ENCODE measurements at regions not wholly inside any gene's neighbourhood (a gene's known extent, or its start where the extent isn't known, plus 50 kb on each side); places are given as distances from the start of the nearest gene placed in this dataset.

DNA sequence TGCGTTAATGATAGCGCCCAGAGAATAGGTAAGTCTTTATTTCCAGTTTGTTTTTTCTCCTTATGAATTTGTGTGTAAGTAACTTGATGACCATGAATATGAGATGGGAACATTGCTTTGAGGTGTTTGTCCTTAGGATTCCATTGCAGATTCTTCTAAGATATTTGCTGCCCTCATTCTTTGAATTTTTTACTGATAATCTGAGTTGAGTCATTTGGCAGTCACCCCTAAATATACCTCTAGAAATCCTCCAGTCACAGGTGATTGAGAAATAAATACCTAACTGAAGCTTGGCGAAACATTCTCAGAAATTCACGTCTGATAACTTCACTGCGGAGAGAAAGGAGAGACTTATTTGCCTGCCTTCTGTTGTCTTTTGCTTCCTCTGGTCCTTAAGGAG, 345.5 kb downstream of the SQOR start:
- intact Hi-C loops (cut with DNase I) = no loop called here
- Histone ChIP-seq H3K9ac (ENCODE audit: low read length in 3 of 3) (no peak overlapping the region), H3K36me3 (ENCODE audit: control insufficient read depth in 2 of 3, insufficient read depth in 3 of 3, low read length in 3 of 3) (no peaks in the 10 kb centered on the region), H3K4me1 (ENCODE audit: control insufficient read depth in 2 of 3, insufficient read depth in 2 of 3, low read depth in 1 of 3, low read length in 3 of 3) (no peaks in the 10 kb centered on the region), H3K27me3 (ENCODE audit: control insufficient read depth, insufficient read depth, low read length) (no peaks in the 10 kb centered on the region), H3K9me3 (ENCODE audit: control insufficient read depth in 2 of 3, insufficient read depth in 1 of 3, low read length in 3 of 3) (no peaks in the 10 kb centered on the region), H3K4me3 (ENCODE audit: low read length in 3 of 3) (no peak overlapping the region), H3K27ac (ENCODE audit: low read depth in 2 of 2, low read length in 2 of 2) (no peak overlapping the region)
- DNase-seq (no peak), FAIRE-seq (no peak)
- TF ChIP-seq, protein P1, sequence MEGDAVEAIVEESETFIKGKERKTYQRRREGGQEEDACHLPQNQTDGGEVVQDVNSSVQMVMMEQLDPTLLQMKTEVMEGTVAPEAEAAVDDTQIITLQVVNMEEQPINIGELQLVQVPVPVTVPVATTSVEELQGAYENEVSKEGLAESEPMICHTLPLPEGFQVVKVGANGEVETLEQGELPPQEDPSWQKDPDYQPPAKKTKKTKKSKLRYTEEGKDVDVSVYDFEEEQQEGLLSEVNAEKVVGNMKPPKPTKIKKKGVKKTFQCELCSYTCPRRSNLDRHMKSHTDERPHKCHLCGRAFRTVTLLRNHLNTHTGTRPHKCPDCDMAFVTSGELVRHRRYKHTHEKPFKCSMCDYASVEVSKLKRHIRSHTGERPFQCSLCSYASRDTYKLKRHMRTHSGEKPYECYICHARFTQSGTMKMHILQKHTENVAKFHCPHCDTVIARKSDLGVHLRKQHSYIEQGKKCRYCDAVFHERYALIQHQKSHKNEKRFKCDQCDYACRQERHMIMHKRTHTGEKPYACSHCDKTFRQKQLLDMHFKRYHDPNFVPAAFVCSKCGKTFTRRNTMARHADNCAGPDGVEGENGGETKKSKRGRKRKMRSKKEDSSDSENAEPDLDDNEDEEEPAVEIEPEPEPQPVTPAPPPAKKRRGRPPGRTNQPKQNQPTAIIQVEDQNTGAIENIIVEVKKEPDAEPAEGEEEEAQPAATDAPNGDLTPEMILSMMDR (IDR thresholded peaks at IDR 0.05; ENCODE audit: borderline replicate concordance, extremely low read depth, insufficient read depth) = no peak

DNA sequence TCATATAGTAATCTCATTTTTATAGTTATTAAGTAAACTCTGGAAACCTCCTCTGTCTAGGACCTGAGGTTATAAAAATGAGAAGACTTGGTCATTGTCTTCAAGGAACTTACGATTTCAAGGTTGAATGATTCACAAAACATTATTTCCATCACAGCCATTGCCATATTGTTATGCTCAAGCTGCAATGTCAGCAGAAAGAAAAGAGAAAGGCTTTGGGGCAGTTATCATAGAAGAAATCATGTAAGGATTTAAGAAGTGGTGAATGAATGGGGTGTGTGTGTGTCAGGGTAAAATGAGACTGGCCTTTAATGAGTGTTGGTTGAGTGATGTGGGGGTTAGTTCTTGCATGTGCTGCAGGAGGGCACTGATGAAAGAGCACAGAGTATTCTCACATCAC, 346.8 kb downstream of the SQOR start:
- Histone ChIP-seq H3K9ac (ENCODE audit: low read length in 3 of 3) (no peak overlapping the region), H3K27ac (ENCODE audit: low read depth in 2 of 2, low read length in 2 of 2) (no peak overlapping the region), H3K4me3 (ENCODE audit: low read length in 3 of 3) (no peak overlapping the region), H3K4me1 (ENCODE audit: control insufficient read depth in 2 of 3, insufficient read depth in 2 of 3, low read depth in 1 of 3, low read length in 3 of 3) (no peaks in the 10 kb centered on the region), H3K27me3 (ENCODE audit: control insufficient read depth, insufficient read depth, low read length) (no peaks in the 10 kb centered on the region), H3K36me3 (ENCODE audit: control insufficient read depth in 2 of 3, insufficient read depth in 3 of 3, low read length in 3 of 3) (no peaks in the 10 kb centered on the region), H3K9me3 (ENCODE audit: control insufficient read depth in 2 of 3, insufficient read depth in 1 of 3, low read length in 3 of 3) (no peaks in the 10 kb centered on the region)
- TF ChIP-seq, protein P1 (IDR thresholded peaks at IDR 0.05; ENCODE audit: borderline replicate concordance, extremely low read depth, insufficient read depth) = no peak
- DNase-seq (no peak), FAIRE-seq (no peak)
- intact Hi-C loops (cut with DNase I) = no loop called here

DNA sequence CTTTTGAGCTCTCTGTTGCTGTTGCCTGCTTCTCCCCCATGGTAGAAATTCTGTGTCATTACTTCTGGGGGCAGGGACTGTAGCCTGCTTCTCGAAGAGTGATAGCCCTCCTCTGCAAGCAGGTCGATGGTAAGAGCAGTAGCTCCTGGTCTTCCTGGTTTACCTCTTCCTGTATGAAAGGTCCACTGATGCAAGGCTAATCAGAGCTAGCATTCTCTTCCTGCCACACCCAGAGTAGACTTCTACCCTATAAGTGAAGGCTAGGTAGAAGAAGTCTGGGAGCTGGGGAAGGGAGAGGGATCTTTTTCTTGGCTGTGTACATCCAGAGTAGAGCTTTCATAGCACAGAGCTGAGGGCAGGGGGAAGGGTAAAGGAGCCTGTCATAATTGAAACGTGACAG, 357.0 kb downstream of the SQOR start:
- Histone ChIP-seq H3K9me3 (ENCODE audit: control insufficient read depth in 2 of 3, insufficient read depth in 1 of 3, low read length in 3 of 3) (peaks cover 0 to 4% (median 0%) of the 10 kb centered on the region in 3 donors), H3K4me3 (ENCODE audit: low read length in 3 of 3) (no peak overlapping the region), H3K27ac (ENCODE audit: low read depth in 2 of 2, low read length in 2 of 2) (no peak overlapping the region), H3K9ac (ENCODE audit: low read length in 3 of 3) (no peak overlapping the region), H3K27me3 (ENCODE audit: control insufficient read depth, insufficient read depth, low read length) (no peaks in the 10 kb centered on the region), H3K36me3 (ENCODE audit: control insufficient read depth in 2 of 3, insufficient read depth in 3 of 3, low read length in 3 of 3) (no peaks in the 10 kb centered on the region), H3K4me1 (ENCODE audit: control insufficient read depth in 2 of 3, insufficient read depth in 2 of 3, low read depth in 1 of 3, low read length in 3 of 3) (no peaks in the 10 kb centered on the region)
- FAIRE-seq = no peak
- TF ChIP-seq, protein P1 (IDR thresholded peaks at IDR 0.05; ENCODE audit: borderline replicate concordance, extremely low read depth, insufficient read depth) = no peak
- intact Hi-C loops (cut with DNase I) = no loop called here
- DNase-seq = no peak

DNA sequence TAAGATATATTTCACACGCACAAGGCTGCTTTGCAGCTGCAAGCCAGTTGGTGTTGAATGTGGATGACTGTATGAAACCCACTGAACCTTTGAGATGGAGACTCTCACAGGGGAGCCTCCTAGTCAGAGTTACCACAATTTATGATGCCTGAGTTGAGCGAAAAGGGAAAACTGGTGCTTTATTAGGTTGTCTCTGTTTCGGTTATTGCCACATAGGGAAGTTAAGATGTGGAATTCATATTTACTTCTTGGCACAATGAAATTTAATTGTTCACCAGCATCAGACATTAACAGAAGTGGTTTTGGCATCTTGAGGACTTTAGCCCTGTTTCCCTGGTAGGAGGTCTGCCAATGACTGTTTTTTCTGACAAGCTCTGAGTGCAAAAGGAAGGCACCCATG, 358.2 kb downstream of the SQOR start:
- Histone ChIP-seq H3K9ac (ENCODE audit: low read length in 3 of 3) (no peak overlapping the region), H3K27me3 (ENCODE audit: control insufficient read depth, insufficient read depth, low read length) (no peaks in the 10 kb centered on the region), H3K27ac (ENCODE audit: low read depth in 2 of 2, low read length in 2 of 2) (no peak overlapping the region), H3K4me1 (ENCODE audit: control insufficient read depth in 2 of 3, insufficient read depth in 2 of 3, low read depth in 1 of 3, low read length in 3 of 3) (no peaks in the 10 kb centered on the region), H3K36me3 (ENCODE audit: control insufficient read depth in 2 of 3, insufficient read depth in 3 of 3, low read length in 3 of 3) (no peaks in the 10 kb centered on the region), H3K4me3 (ENCODE audit: low read length in 3 of 3) (no peak overlapping the region), H3K9me3 (ENCODE audit: control insufficient read depth in 2 of 3, insufficient read depth in 1 of 3, low read length in 3 of 3) (peaks cover 0 to 4% (median 0%) of the 10 kb centered on the region in 3 donors)
- TF ChIP-seq, protein P1 (IDR thresholded peaks at IDR 0.05; ENCODE audit: borderline replicate concordance, extremely low read depth, insufficient read depth) = no peak
- intact Hi-C loops (cut with DNase I) = no loop called here
- no peak for DNase-seq
- FAIRE-seq = no peak
